Panc1 (cell line): ENCODE measurements at regions not wholly inside any gene's neighbourhood (a gene's known extent, or its start where the extent isn't known, plus 50 kb on each side); places are given as distances from the start of the nearest gene placed in this dataset.
"Not testable (repeated sequence)": the region's sequence is repeated elsewhere in the genome, so short reads cannot be mapped to it uniquely, and the experiment has no call there.

Experiments
- ATAC-seq: fragments of 200-7000 bp; cut with Tn5 transposase; 2 replicates; pipeline ENCODE4 v1.9.1; 2020; ENCODE audit warnings: mild to moderate bottlenecking, moderate library complexity
- BruUV-seq: library from RNA; stranded (reverse); fragments of 400-500 nt; replicated peaks from 2 replicates; lab custom pipeline; 2021; lab: Mats Ljungman, UMichigan
- CTCF ChIA-PET: fragments of 300-600 bp; sonication (Branson Sonifier 250); formaldehyde crosslinking; loops from one replicate; lab custom pipeline; 2022; ENCODE audit warnings: antibody characterized with exemption; lab: Charles Lee
- POLR2A ChIA-PET: fragments of 300-600 bp; sonication (Branson Sonifier 250); formaldehyde crosslinking; loops from one replicate; lab custom pipeline; 2022; ENCODE audit warnings: antibody characterized with exemption; lab: Charles Lee
- DNase-seq: peaks from one replicate; pipeline ENCODE4 v3.0.0-alpha.2; 2010; ENCODE audit warnings: low read depth, low spot score
- H3K27ac ChIP-seq: 2 replicates; pipeline ENCODE4 v1.5.1; 2011; ENCODE audit warnings: mild to moderate bottlenecking, low read length, inconsistent platforms
- H3K27me3 ChIP-seq: fragments of 200-500 bp; sonication (Bioruptor generic); 2 replicates; pipeline ENCODE4 v1.6.0; 2014; ENCODE audit warnings: low read length, inconsistent platforms; ENCODE audit not compliant: control insufficient read depth, insufficient read depth
- H3K36me3 ChIP-seq: fragments of 200-500 bp; sonication (Bioruptor generic); 2 replicates; pipeline ENCODE4 v1.5.1; 2014; ENCODE audit warnings: inconsistent platforms, mild to moderate bottlenecking, low read length, moderate library complexity; ENCODE audit not compliant: control insufficient read depth, insufficient read depth
- H3K4me1 ChIP-seq: 2 replicates; pipeline ENCODE4 v1.5.1; 2011; ENCODE audit warnings: inconsistent platforms, mild to moderate bottlenecking, low read length, moderate library complexity; ENCODE audit not compliant: control insufficient read depth, insufficient read depth
- H3K4me3 ChIP-seq, 2 experiments: 2 replicates each; pipeline ENCODE4 v1.5.1; 2011 to 2012; ENCODE audit warnings: low read depth in 2 of 2, low read length in 2 of 2, mild to moderate bottlenecking in 2 of 2, inconsistent platforms in 1 of 2, moderate library complexity in 1 of 2
- H3K9me3 ChIP-seq: fragments of 200-500 bp; sonication (Bioruptor generic); 2 replicates; pipeline ENCODE4 v1.5.1; 2014; ENCODE audit warnings: low read depth, mild to moderate bottlenecking, inconsistent platforms, low read length, moderate library complexity; ENCODE audit not compliant: control insufficient read depth, insufficient read depth
- CTCF ChIP-seq: fragments of 450-650 bp; IDR thresholded peaks from 2 replicates; pipeline ENCODE4 v1.5.1; 2017; ENCODE audit warnings: mild to moderate bottlenecking
- POLR2AphosphoS5 ChIP-seq: IDR thresholded peaks from 2 replicates; pipeline ENCODE4 v1.6.1; 2012; ENCODE audit warnings: mild to moderate bottlenecking, low read depth, low read length, moderate library complexity
- REST ChIP-seq, 2 experiments: IDR thresholded peaks; 2 replicates each; pipeline ENCODE4 v1.6.1; 2011 to 2012; ENCODE audit warnings: low read depth in 2 of 2, control low read depth in 1 of 2, low read length in 1 of 2, mild to moderate bottlenecking in 1 of 2, moderate library complexity in 1 of 2; ENCODE audit not compliant: insufficient read depth in 1 of 2
- SIN3A ChIP-seq: IDR thresholded peaks from 2 replicates; pipeline ENCODE4 v1.6.1; 2012; ENCODE audit warnings: low read depth, mild to moderate bottlenecking, low read length, moderate library complexity, borderline replicate concordance; ENCODE audit not compliant: insufficient read depth
- TCF7L2 ChIP-seq: IDR thresholded peaks from 2 replicates; pipeline ENCODE4 v1.6.1; 2011; ENCODE audit warnings: mild to moderate bottlenecking, low read depth, low read length, inconsistent platforms
- in situ Hi-C: cut with HindIII; loops from 2 replicates; pipeline ENCODE4 v1.10.0; 2016; ENCODE audit warnings: low sequenced_read_pairs, low pct_unique_long_range_greater_than_20kb
- intact Hi-C: fragments of 100-400 bp; cut with micrococcal nuclease; formaldehyde crosslinking; loops from one replicate; pipeline ENCODE4 v1.10.0; 2022; ENCODE audit not compliant: unreplicated experiment

- in situ Hi-C loops = no loop called here
- no peak overlapping the region for H3K4me3 ChIP-seq
- no peaks in the 10 kb centered on the region for H3K36me3 ChIP-seq
- no peak for ATAC-seq
- no peak overlapping the region for H3K27ac ChIP-seq
- H3K27me3 ChIP-seq = no peaks in the 10 kb centered on the region
- H3K9me3 ChIP-seq = no peaks in the 10 kb centered on the region
- intact Hi-C loops = no loop called here
- H3K4me1 ChIP-seq = no peaks in the 10 kb centered on the region
- ChIA-PET POLR2A (no interaction called here), CTCF (no interaction called here)
- no TSS peak for BruUV-seq
- TF ChIP-seq POLR2AphosphoS5 (no peak), SIN3A (no peak), TCF7L2 (no peak), CTCF (no peak), REST (IDR thresholded peaks at IDR 0.05; ENCODE audit: insufficient read depth in 1 of 2, low read depth in 2 of 2, low read length in 1 of 2) (no peak)
- no peak for DNase-seq
These were observed 1911.5 kb upstream of the AGA start for GRCh38 chr4:179353786-179354185.

- no TSS peak for BruUV-seq
- Histone ChIP-seq H3K27ac (no peak overlapping the region), H3K36me3 (no peaks in the 10 kb centered on the region), H3K4me3 (no peak overlapping the region), H3K9me3 (no peaks in the 10 kb centered on the region), H3K27me3 (no peaks in the 10 kb centered on the region), H3K4me1 (no peaks in the 10 kb centered on the region)
- in situ Hi-C loops = no loop called here
- CTCF ChIA-PET = no interaction called here
- POLR2A ChIA-PET = no interaction called here
- TF ChIP-seq CTCF (no peak), TCF7L2 (no peak), POLR2AphosphoS5 (no peak)
- intact Hi-C loops = no loop called here
- DNase-seq (no peak), ATAC-seq (no peak)
These were observed 1919.8 kb upstream of the AGA start for GRCh38 chr4:179361978-179362486.

GRCh38 chr4:179365932-179366331 is 1923.7 kb upstream of the AGA start:
- ATAC-seq, POLR2A ChIA-PET: not testable (repeated sequence)

More at GRCh38 chr4:179365932-179366331, 1923.7 kb upstream of the AGA start:
- H3K27me3 ChIP-seq, H3K4me3 ChIP-seq, H3K9me3 ChIP-seq, CTCF ChIA-PET, H3K36me3 ChIP-seq, DNase-seq, in situ Hi-C loops, H3K27ac ChIP-seq, intact Hi-C loops, H3K4me1 ChIP-seq, BruUV-seq: not testable (repeated sequence)
